Stimulated activated CD8-positive, alpha-beta memory T cell treated with anti-CD3 and anti-CD28 coated beads, Interleukin-7, amount 100 ng/mL, for 48 hours (primary cell): ENCODE measurements at regions not wholly inside any gene's neighbourhood (a gene's known extent, or its start where the extent isn't known, plus 50 kb on each side); places are given as distances from the start of the nearest gene placed in this dataset.

ENCODE experiments used
- DNase-seq, 2 donors: peaks; one replicate each; pipeline ENCODE4 v3.0.0-alpha.2; 2020; ENCODE audit warnings: low read depth in 1 of 2; ENCODE audit errors: extremely low read depth in 1 of 2

- no peak for DNase-seq
Measured at GRCh38 chr2:236653863-236654262, 84.2 kb downstream of the ACKR3 start.

- no peak for DNase-seq
Measured at GRCh38 chr2:236654496-236654895, 84.9 kb downstream of the ACKR3 start.

GRCh38 chr2:236656166-236656565 lies 86.5 kb downstream of the ACKR3 start:
- DNase-seq = no peak

- DNase-seq = no peak
Measured at GRCh38 chr2:236656721-236657120, 87.1 kb downstream of the ACKR3 start.

GRCh38 chr2:236657215-236657614 lies 87.6 kb downstream of the ACKR3 start:
- DNase-seq = no peak

GRCh38 chr2:236657801-236658200 lies 88.2 kb downstream of the ACKR3 start:
- DNase-seq = no peak

- DNase-seq = no peak
Measured at GRCh38 chr2:236658974-236659757, 89.5 kb downstream of the ACKR3 start.

GRCh38 chr2:236659758-236660150 lies 90.1 kb downstream of the ACKR3 start:
- no peak for DNase-seq

GRCh38 chr2:236661061-236661761 lies 91.6 kb downstream of the ACKR3 start:
- no peak for DNase-seq

- no peak for DNase-seq
Measured at GRCh38 chr2:236661762-236662110, 92.1 kb downstream of the ACKR3 start.

GRCh38 chr2:236662231-236663185 lies 92.9 kb downstream of the ACKR3 start:
- no peak for DNase-seq

GRCh38 chr2:236663287-236664101 lies 93.9 kb downstream of the ACKR3 start:
- no peak for DNase-seq

- no peak for DNase-seq
Measured at GRCh38 chr2:236664136-236664535, 94.5 kb downstream of the ACKR3 start.

- no peak for DNase-seq
Measured at GRCh38 chr2:236665101-236665500, 95.5 kb downstream of the ACKR3 start.

- no peak for DNase-seq
Measured at GRCh38 chr2:236665572-236666118, 96.0 kb downstream of the ACKR3 start.

- DNase-seq = no peak
Measured at GRCh38 chr2:236666646-236667204, 97.1 kb downstream of the ACKR3 start.

- no peak for DNase-seq
Measured at GRCh38 chr2:236667526-236667925, 97.9 kb downstream of the ACKR3 start.

- DNase-seq = no peak
Measured at GRCh38 chr2:236668531-236668969, 98.9 kb downstream of the ACKR3 start.

GRCh38 chr2:236670235-236670620 lies 100.6 kb downstream of the ACKR3 start:
- DNase-seq = no peak
